Keratinocyte (primary cell): ENCODE measurements at regions not wholly inside any gene's neighbourhood (a gene's known extent, or its start where the extent isn't known, plus 50 kb on each side); places are given as distances from the start of the nearest gene placed in this dataset.
"Not testable (repeated sequence)": the region's sequence is repeated elsewhere in the genome, so short reads cannot be mapped to it uniquely, and the experiment has no call there.

Experiments
- DNase-seq: peaks from one replicate; pipeline ENCODE4 v3.0.0-alpha.2; 2011; ENCODE audit warnings: low read depth, missing footprints, low spot score
- FAIRE-seq: peaks from 2 replicates; lab custom pipeline; 2011; peaks lifted over from hg19 to GRCh38; lab: Jason Lieb, UNC
- H2AFZ ChIP-seq: 2 replicates; pipeline ENCODE4 v1.6.0; 2012; ENCODE audit warnings: low read length, control low read depth, inconsistent platforms; ENCODE audit not compliant: control insufficient read depth
- H3K27ac ChIP-seq: 2 replicates; pipeline ENCODE4 v1.5.1; 2011; ENCODE audit warnings: low read length; ENCODE audit not compliant: control insufficient read depth, insufficient read depth
- H3K27me3 ChIP-seq: 3 replicates; pipeline ENCODE4 v1.6.0; 2011; ENCODE audit warnings: low read length; ENCODE audit not compliant: control insufficient read depth, insufficient read depth; ENCODE audit errors: extremely low read depth
- H3K36me3 ChIP-seq, 2 experiments: 2 replicates in 1 of 2; 3 replicates in 1 of 2; pipeline ENCODE4 v1.5.1; 2011; ENCODE audit warnings: low read length in 2 of 2, mild to moderate bottlenecking in 1 of 2; ENCODE audit not compliant: control insufficient read depth in 2 of 2, insufficient read depth in 2 of 2; ENCODE audit errors: extremely low read depth in 1 of 2
- H3K4me1 ChIP-seq: 3 replicates; pipeline ENCODE4 v1.5.1; 2011; ENCODE audit warnings: low read length; ENCODE audit not compliant: control insufficient read depth, insufficient read depth; ENCODE audit errors: extremely low read depth
- H3K4me2 ChIP-seq: 3 replicates; pipeline ENCODE4 v1.6.0; 2011; ENCODE audit warnings: low read depth, low read length; ENCODE audit not compliant: control insufficient read depth, insufficient read depth; ENCODE audit errors: extremely low read depth
- H3K4me3 ChIP-seq, 3 experiments: fragments of 200-600 bp in 1 of 3; sonication (generic) in 1 of 3; 2 replicates in 2 of 3; 3 replicates in 1 of 3; pipeline ENCODE4 v1.5.1; 2011 to 2016; ENCODE audit warnings: low read length in 3 of 3, mild to moderate bottlenecking in 3 of 3, control low read depth in 2 of 3, inconsistent platforms in 1 of 3, low read depth in 1 of 3, mixed read lengths in 1 of 3, mixed run types in 1 of 3, moderate library complexity in 1 of 3; ENCODE audit not compliant: control insufficient read depth in 2 of 3, insufficient read depth in 2 of 3; ENCODE audit errors: extremely low read depth in 1 of 3
- H3K79me2 ChIP-seq: 2 replicates; pipeline ENCODE4 v1.6.0; 2012; ENCODE audit warnings: low read length; ENCODE audit not compliant: control insufficient read depth, insufficient read depth
- H3K9ac ChIP-seq: 3 replicates; pipeline ENCODE4 v1.6.0; 2011; ENCODE audit warnings: low read length; ENCODE audit not compliant: control insufficient read depth, insufficient read depth; ENCODE audit errors: extremely low read depth
- H3K9me1 ChIP-seq: 3 replicates; pipeline ENCODE4 v1.6.0; 2011; ENCODE audit warnings: low read length; ENCODE audit not compliant: control insufficient read depth, insufficient read depth; ENCODE audit errors: extremely low read depth
- H3K9me3 ChIP-seq: 2 replicates; pipeline ENCODE4 v1.5.1; 2012; ENCODE audit warnings: low read depth, low read length; ENCODE audit not compliant: control insufficient read depth
- H4K20me1 ChIP-seq: 3 replicates; pipeline ENCODE4 v1.6.0; 2011; ENCODE audit warnings: low read length; ENCODE audit not compliant: control insufficient read depth, insufficient read depth; ENCODE audit errors: extremely low read depth
- dilution Hi-C: fragments of 300-500 bp; cut with MboI; formaldehyde crosslinking; loops from one replicate; pipeline ENCODE4 v1.7.0; 2020; ENCODE audit warnings: low sequenced_read_pairs; ENCODE audit not compliant: extremely low pct_ligation_motif_present

- dilution Hi-C loops, H4K20me1 ChIP-seq, H3K27me3 ChIP-seq, H3K9me3 ChIP-seq, H3K9ac ChIP-seq, H2AFZ ChIP-seq, H3K36me3 ChIP-seq, H3K27ac ChIP-seq, H3K9me1 ChIP-seq, H3K4me2 ChIP-seq, H3K4me1 ChIP-seq, H3K79me2 ChIP-seq, H3K4me3 ChIP-seq, FAIRE-seq, DNase-seq: not testable (repeated sequence)
Observed at GRCh38 chr2:158866082-158866481, 71.0 kb downstream of the DAPL1 start.

DNA sequence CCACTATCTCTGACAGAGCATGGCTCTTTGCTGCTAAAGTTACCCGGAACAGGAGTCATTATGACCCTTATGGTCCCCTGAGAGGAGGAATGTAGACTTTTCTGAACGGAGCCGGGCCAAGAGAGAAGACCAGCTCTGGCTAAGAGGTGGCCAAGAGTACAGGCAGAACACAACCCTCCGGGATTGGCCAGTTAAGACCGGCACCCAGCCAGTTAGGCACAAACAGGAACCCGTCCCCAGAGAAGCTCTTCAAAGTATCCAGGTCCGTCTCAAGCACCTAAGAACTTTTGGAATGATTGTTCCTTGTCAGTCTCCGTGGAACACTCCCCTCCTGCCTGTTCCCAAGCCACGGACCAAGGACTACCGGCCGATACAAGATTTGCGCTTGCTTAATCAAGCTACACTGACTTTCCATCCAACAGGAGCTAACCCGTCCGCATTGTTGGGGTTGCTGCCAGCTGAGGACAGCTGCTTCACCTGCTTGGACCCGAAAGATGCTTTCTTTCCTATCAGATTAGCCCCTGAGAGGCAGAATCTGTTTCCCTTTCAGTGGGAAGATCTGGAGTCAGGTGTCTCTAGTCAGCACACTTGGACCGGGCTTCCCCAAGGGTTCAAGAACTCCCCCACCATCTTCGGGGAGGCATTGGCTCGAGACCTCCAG lies 72.5 kb downstream of the DAPL1 start:
- H3K9me3 ChIP-seq, H3K36me3 ChIP-seq, H3K4me3 ChIP-seq, FAIRE-seq, H3K79me2 ChIP-seq, dilution Hi-C loops, H3K9ac ChIP-seq, DNase-seq, H3K27me3 ChIP-seq, H3K9me1 ChIP-seq, H4K20me1 ChIP-seq, H2AFZ ChIP-seq, H3K27ac ChIP-seq, H3K4me2 ChIP-seq, H3K4me1 ChIP-seq: not testable (repeated sequence)

DNA sequence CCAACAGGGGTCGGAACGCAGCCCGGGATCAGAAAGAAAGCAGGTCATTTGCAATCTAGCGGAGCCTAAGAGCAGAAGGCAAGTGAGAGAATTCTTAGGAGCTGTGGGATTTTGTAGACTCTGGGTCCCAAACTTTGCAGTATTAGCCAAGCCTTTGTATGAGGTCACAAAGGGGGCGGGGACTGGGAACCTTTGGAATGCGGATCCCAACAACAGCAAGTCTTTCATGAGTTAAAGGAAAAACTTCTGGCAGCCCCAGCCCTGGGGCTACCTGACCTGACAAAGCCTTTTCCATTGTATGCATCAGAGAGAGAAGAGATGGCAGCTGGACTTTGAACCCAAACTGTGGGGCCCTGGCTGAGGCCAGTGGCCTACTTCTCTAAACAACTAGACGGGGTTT lies 73.3 kb downstream of the DAPL1 start:
- H3K9ac ChIP-seq, H3K9me1 ChIP-seq, FAIRE-seq, DNase-seq, dilution Hi-C loops, H3K4me3 ChIP-seq, H3K27ac ChIP-seq, H3K4me2 ChIP-seq, H4K20me1 ChIP-seq, H3K36me3 ChIP-seq, H3K4me1 ChIP-seq, H2AFZ ChIP-seq, H3K27me3 ChIP-seq, H3K79me2 ChIP-seq, H3K9me3 ChIP-seq: not testable (repeated sequence)

DNA sequence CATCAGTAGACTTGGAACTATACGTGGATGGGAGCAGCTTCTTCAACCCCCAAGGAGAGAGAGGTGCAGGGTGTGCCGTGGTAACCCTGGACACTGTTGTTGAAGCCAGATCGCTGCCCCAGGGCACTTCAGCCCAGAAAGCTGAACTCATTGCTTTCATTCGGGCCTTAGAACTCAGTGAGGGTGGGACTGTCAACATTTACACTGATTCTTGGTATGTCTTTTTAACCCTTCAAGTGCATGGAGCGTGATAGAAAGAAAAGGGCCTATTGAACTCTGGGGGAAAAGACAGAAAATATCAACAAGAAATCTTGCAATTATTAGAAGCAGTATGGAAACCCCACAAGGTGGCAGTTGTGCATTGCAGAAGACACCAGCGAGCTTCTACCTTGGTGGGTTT lies 74.0 kb downstream of the DAPL1 start:
- H3K27me3 ChIP-seq, H4K20me1 ChIP-seq, H3K4me2 ChIP-seq, H3K4me1 ChIP-seq, FAIRE-seq, H2AFZ ChIP-seq, H3K9me3 ChIP-seq, H3K79me2 ChIP-seq, H3K36me3 ChIP-seq, H3K4me3 ChIP-seq, H3K27ac ChIP-seq, H3K9ac ChIP-seq, dilution Hi-C loops, DNase-seq, H3K9me1 ChIP-seq: not testable (repeated sequence)

- H3K27ac ChIP-seq, H3K79me2 ChIP-seq, H3K4me3 ChIP-seq, H3K4me1 ChIP-seq, FAIRE-seq, DNase-seq, H3K9me3 ChIP-seq, H3K27me3 ChIP-seq, dilution Hi-C loops, H3K36me3 ChIP-seq, H3K9ac ChIP-seq, H3K9me1 ChIP-seq, H4K20me1 ChIP-seq: not testable (repeated sequence)
- Histone ChIP-seq H3K4me2 (peak overlapping the region; percentile 32), H2AFZ (peak overlapping the region; percentile 30)
Observed at GRCh38 chr2:158869609-158870008, 74.5 kb downstream of the DAPL1 start.
